ENCODE measurements at regions not wholly inside any gene's neighbourhood (a gene's known extent, or its start where the extent isn't known, plus 50 kb on each side); places are given as distances from the start of the nearest gene placed in this dataset.

GRCh38 chr12:114743289-114743688, 59.3 kb upstream of the TBX3 start:
- TF ChIP-seq CTCF (IDR thresholded peaks at IDR 0.05; ENCODE audit: low read depth, low read length), result no peak
- in situ Hi-C loops (cut with HindIII; ENCODE audit: low sequenced_read_pairs), result no loop called here
- DNase-seq (ENCODE audit: low read depth, low spot score), result no peak

GRCh38 chr12:114742363-114742762, 58.4 kb upstream of the TBX3 start:
- no peak overlapping the region for H3K4me3 ChIP-seq (ENCODE audit: low read depth, low read length)
- in situ Hi-C loops (cut with HindIII; ENCODE audit: low sequenced_read_pairs), result no loop called here
- no peak for DNase-seq (ENCODE audit: low read depth, low spot score)
- no peak for TF ChIP-seq CTCF (IDR thresholded peaks at IDR 0.05; ENCODE audit: low read depth, low read length)

More at GRCh38 chr12:114743289-114743688, 59.3 kb upstream of the TBX3 start:
- no peak overlapping the region for H3K4me3 ChIP-seq (ENCODE audit: low read depth, low read length)

- no peak overlapping the region for H3K4me3 ChIP-seq (ENCODE audit: low read depth, low read length)
- in situ Hi-C loops (cut with HindIII; ENCODE audit: low sequenced_read_pairs), result no loop called here
- no peak for TF ChIP-seq CTCF (IDR thresholded peaks at IDR 0.05; ENCODE audit: low read depth, low read length)
- no peak for DNase-seq (ENCODE audit: low read depth, low spot score)
Measured at GRCh38 chr12:114741940-114742339, 58.0 kb upstream of the TBX3 start.

- no peak for TF ChIP-seq CTCF (IDR thresholded peaks at IDR 0.05; ENCODE audit: low read depth, low read length)
- in situ Hi-C loops (cut with HindIII; ENCODE audit: low sequenced_read_pairs), result no loop called here
- H3K4me3 ChIP-seq (ENCODE audit: low read depth, low read length), result no peak overlapping the region
- no peak for DNase-seq (ENCODE audit: low read depth, low spot score)
Measured at GRCh38 chr12:114740448-114740847, 56.5 kb upstream of the TBX3 start.

- no peak overlapping the region for H3K4me3 ChIP-seq (ENCODE audit: low read depth, low read length)
- no peak for DNase-seq (ENCODE audit: low read depth, low spot score)
- no peak for TF ChIP-seq CTCF (IDR thresholded peaks at IDR 0.05; ENCODE audit: low read depth, low read length)
- in situ Hi-C loops (cut with HindIII; ENCODE audit: low sequenced_read_pairs), result no loop called here
Measured at GRCh38 chr12:114738460-114739184, 54.6 kb upstream of the TBX3 start.

- DNase-seq (ENCODE audit: low read depth, low spot score), result no peak
- H3K4me3 ChIP-seq (ENCODE audit: low read depth, low read length), result no peak overlapping the region
- TF ChIP-seq CTCF (IDR thresholded peaks at IDR 0.05; ENCODE audit: low read depth, low read length), result no peak
- in situ Hi-C loops (cut with HindIII; ENCODE audit: low sequenced_read_pairs), result no loop called here
Measured at GRCh38 chr12:114735680-114736374, 51.9 kb upstream of the TBX3 start.

Data from astrocyte of the spinal cord (primary cell).